ENCODE measurements at regions not wholly inside any gene's neighbourhood (a gene's known extent, or its start where the extent isn't known, plus 50 kb on each side); places are given as distances from the start of the nearest gene placed in this dataset.

- no peaks in the 10 kb centered on the region for H3K9me3 ChIP-seq (ENCODE audit: low read length)
- FAIRE-seq (no peak), ATAC-seq (no peak), DNase-seq (ENCODE audit: low spot score) (no peak)
- intact Hi-C loops (cut with micrococcal nuclease; ENCODE audit: unreplicated experiment) = no loop called here
- H3K4me3 ChIP-seq (replicated peaks in 1 of 3; ENCODE audit: insufficient read depth in 1 of 3, low read depth in 2 of 3, low read length in 3 of 3) = no peak overlapping the region
- no peak overlapping the region for H3K9ac ChIP-seq (ENCODE audit: insufficient read depth, low read depth, low read length)
- no peaks in the 10 kb centered on the region for H3K27me3 ChIP-seq (ENCODE audit: control insufficient read depth in 1 of 2, insufficient read depth in 2 of 2, low read length in 2 of 2)
- TF ChIP-seq ZC3H4 (CRISPR knock-in tag; IDR thresholded peaks at IDR 0.05; ENCODE audit: borderline replicate concordance) (no peak), ZNF138 (CRISPR knock-in tag; IDR thresholded peaks at IDR 0.05; ENCODE audit: low read depth) (no peak), ZNF556 (CRISPR knock-in tag; IDR thresholded peaks at IDR 0.05; ENCODE audit: borderline replicate concordance) (no peak), ZNF574 (CRISPR knock-in tag; IDR thresholded peaks at IDR 0.05) (no peak), DMTF1 (CRISPR knock-in tag; IDR thresholded peaks at IDR 0.05) (no peak), ZNF432 (CRISPR knock-in tag; IDR thresholded peaks at IDR 0.05; ENCODE audit: borderline replicate concordance) (no peak), SSRP1 (CRISPR knock-in tag; IDR thresholded peaks at IDR 0.05) (no peak), SNAPC2 (CRISPR knock-in tag; IDR thresholded peaks at IDR 0.05) (no peak), CBX2 (IDR thresholded peaks at IDR 0.05; ENCODE audit: low read depth, low read length) (no peak), CBX2 (CRISPR knock-in tag; IDR thresholded peaks at IDR 0.05; ENCODE audit: low read depth) (no peak), HMG20B (CRISPR knock-in tag; conservative IDR thresholded peaks at IDR 0.05) (no peak), ZNF850 (CRISPR knock-in tag; conservative IDR thresholded peaks at IDR 0.05) (no peak), CENPT (CRISPR knock-in tag; IDR thresholded peaks at IDR 0.05; ENCODE audit: low read depth) (no peak), ZFP82 (CRISPR knock-in tag; IDR thresholded peaks at IDR 0.05; ENCODE audit: borderline replicate concordance) (no peak), ZBTB20 (CRISPR knock-in tag; IDR thresholded peaks at IDR 0.05; ENCODE audit: borderline replicate concordance, low read depth) (no peak)
- no peak overlapping the region for H3K4me2 ChIP-seq (ENCODE audit: low read depth, low read length)
- H3K27ac ChIP-seq (ENCODE audit: extremely low read length, insufficient read depth, low read length) = no peak overlapping the region
- H3K79me2 ChIP-seq (ENCODE audit: insufficient read depth, low read length) = no peaks in the 10 kb centered on the region
- H2AFZ ChIP-seq (ENCODE audit: low read length) = no peak overlapping the region
- H3K36me3 ChIP-seq (replicated peaks in 1 of 2; ENCODE audit: control insufficient read depth in 1 of 2, insufficient read depth in 2 of 2, low read length in 2 of 2) = no peaks in the 10 kb centered on the region
- in situ Hi-C loops (cut with HindIII; ENCODE audit: extremely low pct_ligation_motif_present, low pct_unique_long_range_greater_than_20kb) = no loop called here
- POLR2A ChIA-PET = no interaction called here
- BruUV-seq (replicated peaks) = no TSS peak
- H4K20me1 ChIP-seq (ENCODE audit: insufficient read depth, low read length) = no peaks in the 10 kb centered on the region
- CTCF ChIA-PET (ENCODE audit: low intra/inter-chr PET ratio, low total read pairs) = no interaction called here
- WGBS (ENCODE audit: low lambda C conversion rate) = 0% methylated on average over 1 of the region's 1 CpG
- H3K4me1 ChIP-seq (ENCODE audit: insufficient read depth, low read length) = 0 out of 2 replicates have a peak, but pooled peaks cover 9% of the 10 kb centered on the region
Measured at GRCh38 chr18:26764177-26764576, 101.3 kb downstream of the AQP4 start.
